Astrocyte of the spinal cord (primary cell): ENCODE measurements at regions not wholly inside any gene's neighbourhood (a gene's known extent, or its start where the extent isn't known, plus 50 kb on each side); places are given as distances from the start of the nearest gene placed in this dataset.

ENCODE experiments used
- DNase-seq: peaks from one replicate; pipeline ENCODE4 v3.0.0; 2011; ENCODE audit warnings: low read depth, low spot score
- H3K4me3 ChIP-seq: 2 replicates; pipeline ENCODE4 v1.5.1; 2011; ENCODE audit warnings: low read depth, mild to moderate bottlenecking, low read length, moderate library complexity
- in situ Hi-C: cut with HindIII; loops from 2 replicates; pipeline ENCODE4 v1.10.0; 2017; ENCODE audit warnings: low sequenced_read_pairs
- TF ChIP-seq, protein P1 (sequence below): IDR thresholded peaks from 2 replicates; pipeline ENCODE4 v1.5.1; 2012; ENCODE audit warnings: low read depth, mild to moderate bottlenecking, low read length, inconsistent platforms

GRCh38 chr4:27096142-27096824 is 235.6 kb downstream of the STIM2 start:
- DNase-seq = peak; percentile 16
- in situ Hi-C loops = no loop called here
- TF ChIP-seq, protein P1, sequence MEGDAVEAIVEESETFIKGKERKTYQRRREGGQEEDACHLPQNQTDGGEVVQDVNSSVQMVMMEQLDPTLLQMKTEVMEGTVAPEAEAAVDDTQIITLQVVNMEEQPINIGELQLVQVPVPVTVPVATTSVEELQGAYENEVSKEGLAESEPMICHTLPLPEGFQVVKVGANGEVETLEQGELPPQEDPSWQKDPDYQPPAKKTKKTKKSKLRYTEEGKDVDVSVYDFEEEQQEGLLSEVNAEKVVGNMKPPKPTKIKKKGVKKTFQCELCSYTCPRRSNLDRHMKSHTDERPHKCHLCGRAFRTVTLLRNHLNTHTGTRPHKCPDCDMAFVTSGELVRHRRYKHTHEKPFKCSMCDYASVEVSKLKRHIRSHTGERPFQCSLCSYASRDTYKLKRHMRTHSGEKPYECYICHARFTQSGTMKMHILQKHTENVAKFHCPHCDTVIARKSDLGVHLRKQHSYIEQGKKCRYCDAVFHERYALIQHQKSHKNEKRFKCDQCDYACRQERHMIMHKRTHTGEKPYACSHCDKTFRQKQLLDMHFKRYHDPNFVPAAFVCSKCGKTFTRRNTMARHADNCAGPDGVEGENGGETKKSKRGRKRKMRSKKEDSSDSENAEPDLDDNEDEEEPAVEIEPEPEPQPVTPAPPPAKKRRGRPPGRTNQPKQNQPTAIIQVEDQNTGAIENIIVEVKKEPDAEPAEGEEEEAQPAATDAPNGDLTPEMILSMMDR = no peak
- H3K4me3 ChIP-seq = no peak overlapping the region

- in situ Hi-C loops = no loop called here
- no peak for DNase-seq
- TF ChIP-seq, protein P1 = no peak
- H3K4me3 ChIP-seq = no peak overlapping the region
These were observed 237.4 kb downstream of the STIM2 start for GRCh38 chr4:27098034-27098433.

DNA sequence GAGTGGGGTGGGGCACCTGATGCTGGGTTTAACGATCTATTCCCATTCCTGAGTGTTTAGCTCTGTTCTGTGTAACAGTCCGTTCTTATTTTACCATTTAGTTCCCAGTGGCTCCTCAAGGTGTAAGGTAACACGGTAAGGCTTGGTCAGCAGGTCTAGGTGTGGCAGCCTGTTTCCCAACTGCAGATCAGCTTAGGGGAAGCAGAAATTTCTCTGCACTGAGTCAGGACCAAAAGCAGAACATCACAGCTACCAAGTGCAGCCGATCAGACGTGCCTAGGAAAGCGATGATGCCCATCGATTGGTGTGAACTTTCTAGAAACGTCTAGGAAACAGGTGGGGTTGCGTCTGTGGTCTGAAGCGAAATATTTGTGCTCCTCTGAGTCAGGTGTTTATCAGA is 240.1 kb downstream of the STIM2 start:
- no peak for DNase-seq
- in situ Hi-C loops = no loop called here
- no peak overlapping the region for H3K4me3 ChIP-seq
- TF ChIP-seq, protein P1 = no peak

DNA sequence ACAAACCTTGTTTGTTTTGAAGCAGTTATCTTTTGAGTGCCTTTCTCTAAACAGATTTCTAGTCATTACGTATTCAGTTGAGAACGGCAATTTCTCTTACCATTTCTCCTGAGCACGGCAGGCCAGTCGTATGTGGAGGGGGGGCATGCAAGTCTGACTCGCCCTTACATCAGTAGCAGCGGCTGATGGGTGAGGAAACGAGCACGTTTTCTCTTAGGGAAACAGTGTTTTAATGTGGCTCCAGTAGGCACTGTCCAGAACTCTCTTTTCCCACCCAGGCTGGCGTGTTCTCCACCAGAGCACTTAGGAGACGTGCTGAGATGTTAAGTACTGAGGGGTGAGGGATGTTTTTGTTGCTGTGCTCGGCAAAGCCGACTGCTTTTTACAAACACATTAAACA is 240.5 kb downstream of the STIM2 start:
- in situ Hi-C loops = no loop called here
- no peak overlapping the region for H3K4me3 ChIP-seq
- TF ChIP-seq, protein P1 = no peak
- DNase-seq = peak; percentile 10

DNA sequence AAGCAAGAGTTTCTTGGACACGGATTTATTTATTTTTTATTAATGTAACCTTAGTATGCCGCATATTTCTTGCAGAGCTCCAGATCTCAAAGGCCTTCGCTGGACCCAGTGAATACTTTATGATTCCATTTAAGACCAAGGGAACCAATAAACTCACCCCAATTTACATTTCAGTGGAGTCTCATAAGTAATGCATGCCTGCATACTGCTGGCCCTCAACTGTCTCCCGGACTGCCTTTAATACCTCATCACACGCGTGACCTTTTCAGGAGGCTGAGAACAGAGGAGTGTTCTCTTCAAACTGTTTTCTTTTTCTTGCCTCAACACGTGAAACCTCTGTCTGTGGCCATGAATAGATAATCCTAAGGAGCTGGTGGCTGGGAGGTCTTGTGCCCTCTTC is 240.9 kb downstream of the STIM2 start:
- no peak for DNase-seq
- TF ChIP-seq, protein P1 = no peak
- H3K4me3 ChIP-seq = no peak overlapping the region
- in situ Hi-C loops = no loop called here

- in situ Hi-C loops = no loop called here
- TF ChIP-seq, protein P1 = no peak
These were observed 251.0 kb downstream of the STIM2 start for GRCh38 chr4:27111627-27112026.

More at GRCh38 chr4:27111627-27112026, 251.0 kb downstream of the STIM2 start:
- H3K4me3 ChIP-seq = no peak overlapping the region
- DNase-seq = no peak
